Fibroblast of lung (primary cell): ENCODE measurements at regions not wholly inside any gene's neighbourhood (a gene's known extent, or its start where the extent isn't known, plus 50 kb on each side); places are given as distances from the start of the nearest gene placed in this dataset.
"Not testable (repeated sequence)": the region's sequence is repeated elsewhere in the genome, so short reads cannot be mapped to it uniquely, and the experiment has no call there.

ENCODE experiments used
- DNase-seq, 2 donors: peaks; one replicate each; pipeline versions ENCODE4 v3.0.0 to v3.0.0-alpha.2; 2010; ENCODE audit warnings: low read depth in 2 of 2
- H2AFZ ChIP-seq: 2 replicates; pipeline ENCODE4 v1.5.1; 2012; ENCODE audit warnings: low read length, control low read depth, inconsistent platforms
- H3K27ac ChIP-seq: 2 replicates; pipeline ENCODE4 v1.5.1; 2011; ENCODE audit warnings: low read length, control low read depth; ENCODE audit not compliant: insufficient read depth
- H3K27me3 ChIP-seq: 2 replicates; pipeline ENCODE4 v1.5.1; 2011; ENCODE audit warnings: mild to moderate bottlenecking, low read length; ENCODE audit not compliant: control insufficient read depth, insufficient read depth
- H3K36me3 ChIP-seq: 2 replicates; pipeline ENCODE4 v1.5.1; 2011; ENCODE audit warnings: low read length; ENCODE audit not compliant: control insufficient read depth, insufficient read depth
- H3K4me1 ChIP-seq: 2 replicates; pipeline ENCODE4 v1.5.1; 2011; ENCODE audit warnings: low read length; ENCODE audit not compliant: control insufficient read depth, insufficient read depth; ENCODE audit errors: extremely low read depth
- H3K4me2 ChIP-seq: 2 replicates; pipeline ENCODE4 v1.5.1; 2011; ENCODE audit warnings: low read length, control low read depth; ENCODE audit not compliant: insufficient read depth; ENCODE audit errors: extremely low read depth
- H3K4me3 ChIP-seq, 4 experiments: fragments of 200-600 bp in 1 of 4; sonication (generic) in 1 of 4; replicated peaks in 1 of 4; 2 replicates each; pipeline ENCODE4 v1.5.1; 2011 to 2016; ENCODE audit warnings: low read length in 4 of 4, low read depth in 3 of 4, mild to moderate bottlenecking in 3 of 4, control low read depth in 2 of 4, inconsistent platforms in 1 of 4, mixed read lengths in 1 of 4; ENCODE audit not compliant: insufficient read depth in 1 of 4; ENCODE audit errors: control extremely low read depth in 1 of 4
- H3K79me2 ChIP-seq: 2 replicates; pipeline ENCODE4 v1.5.1; 2012; ENCODE audit warnings: mild to moderate bottlenecking, low read length, inconsistent platforms; ENCODE audit not compliant: control insufficient read depth, insufficient read depth
- H3K9ac ChIP-seq: 2 replicates; pipeline ENCODE4 v1.5.1; 2011; ENCODE audit warnings: mild to moderate bottlenecking, low read length, control low read depth; ENCODE audit not compliant: insufficient read depth
- H3K9me3 ChIP-seq: 2 replicates; pipeline ENCODE4 v1.5.1; 2012; ENCODE audit warnings: low read depth, low read length; ENCODE audit not compliant: control insufficient read depth, insufficient read depth
- H4K20me1 ChIP-seq: 2 replicates; pipeline ENCODE4 v1.5.1; 2011; ENCODE audit warnings: low read length; ENCODE audit not compliant: control insufficient read depth, insufficient read depth; ENCODE audit errors: extremely low read depth
- CTCF ChIP-seq, 2 donors: IDR thresholded peaks in 1 of 2; conservative IDR thresholded peaks in 1 of 2; 1 replicate in 1 of 2; 2 replicates in 1 of 2; pipeline ENCODE4 v1.5.1; 2011 to 2012; ENCODE audit warnings: low read length in 2 of 2, control low read depth in 1 of 2, inconsistent platforms in 1 of 2, low read depth in 1 of 2, mild to moderate bottlenecking in 1 of 2

GRCh38 chr16:29330623-29331022, 75.9 kb downstream of the NPIPB11 start:
- H3K36me3 ChIP-seq, H3K4me2 ChIP-seq, H2AFZ ChIP-seq, H3K79me2 ChIP-seq, H3K9ac ChIP-seq, H3K9me3 ChIP-seq, H3K4me1 ChIP-seq, DNase-seq, H4K20me1 ChIP-seq, H3K27ac ChIP-seq, H3K27me3 ChIP-seq, H3K4me3 ChIP-seq: not testable (repeated sequence)

GRCh38 chr16:29328528-29328927, 78.0 kb downstream of the NPIPB11 start:
- TF ChIP-seq CTCF (conservative IDR thresholded peaks at IDR 0.05 in 1 of 2, IDR thresholded peaks at IDR 0.05 in 1 of 2; ENCODE audit: low read depth in 1 of 2, low read length in 2 of 2): peak in 1 of 2 donors; percentile 11
- H3K4me1 ChIP-seq, H3K9me3 ChIP-seq, H3K79me2 ChIP-seq, H3K36me3 ChIP-seq, H3K4me3 ChIP-seq, DNase-seq, H4K20me1 ChIP-seq, H3K9ac ChIP-seq, H3K27me3 ChIP-seq, H2AFZ ChIP-seq, H3K4me2 ChIP-seq: not testable (repeated sequence)
- peak overlapping the region; percentile 0 for H3K27ac ChIP-seq

GRCh38 chr16:29327631-29328408, 78.7 kb downstream of the NPIPB11 start:
- H3K27ac ChIP-seq: peak overlapping the region; percentile 0
- not testable (repeated sequence) for H3K4me2 ChIP-seq

GRCh38 chr16:29326164-29327125, 80.1 kb downstream of the NPIPB11 start:
- DNase-seq, H3K9ac ChIP-seq, H3K27me3 ChIP-seq, H4K20me1 ChIP-seq, H3K36me3 ChIP-seq, H3K9me3 ChIP-seq, H3K79me2 ChIP-seq, H2AFZ ChIP-seq, H3K4me1 ChIP-seq, H3K4me3 ChIP-seq, H3K27ac ChIP-seq, H3K4me2 ChIP-seq: not testable (repeated sequence)

More at GRCh38 chr16:29327631-29328408, 78.7 kb downstream of the NPIPB11 start:
- H3K9ac ChIP-seq, H3K4me3 ChIP-seq, H4K20me1 ChIP-seq, H3K9me3 ChIP-seq, H3K36me3 ChIP-seq, H3K27me3 ChIP-seq, H2AFZ ChIP-seq, H3K4me1 ChIP-seq, H3K79me2 ChIP-seq: not testable (repeated sequence)
- DNase-seq: peak; percentile 63 to 77

- not testable (repeated sequence) for H3K27ac ChIP-seq, DNase-seq, H2AFZ ChIP-seq
Measured at GRCh38 chr16:29323725-29324124, 82.8 kb downstream of the NPIPB11 start.

More at GRCh38 chr16:29323725-29324124, 82.8 kb downstream of the NPIPB11 start:
- H4K20me1 ChIP-seq, H3K4me1 ChIP-seq, H3K27me3 ChIP-seq, H3K79me2 ChIP-seq, H3K4me2 ChIP-seq, H3K4me3 ChIP-seq, H3K36me3 ChIP-seq, H3K9ac ChIP-seq, H3K9me3 ChIP-seq: not testable (repeated sequence)
